ENCODE measurements at regions not wholly inside any gene's neighbourhood (a gene's known extent, or its start where the extent isn't known, plus 50 kb on each side); places are given as distances from the start of the nearest gene placed in this dataset.

- TF ChIP-seq, protein P1, sequence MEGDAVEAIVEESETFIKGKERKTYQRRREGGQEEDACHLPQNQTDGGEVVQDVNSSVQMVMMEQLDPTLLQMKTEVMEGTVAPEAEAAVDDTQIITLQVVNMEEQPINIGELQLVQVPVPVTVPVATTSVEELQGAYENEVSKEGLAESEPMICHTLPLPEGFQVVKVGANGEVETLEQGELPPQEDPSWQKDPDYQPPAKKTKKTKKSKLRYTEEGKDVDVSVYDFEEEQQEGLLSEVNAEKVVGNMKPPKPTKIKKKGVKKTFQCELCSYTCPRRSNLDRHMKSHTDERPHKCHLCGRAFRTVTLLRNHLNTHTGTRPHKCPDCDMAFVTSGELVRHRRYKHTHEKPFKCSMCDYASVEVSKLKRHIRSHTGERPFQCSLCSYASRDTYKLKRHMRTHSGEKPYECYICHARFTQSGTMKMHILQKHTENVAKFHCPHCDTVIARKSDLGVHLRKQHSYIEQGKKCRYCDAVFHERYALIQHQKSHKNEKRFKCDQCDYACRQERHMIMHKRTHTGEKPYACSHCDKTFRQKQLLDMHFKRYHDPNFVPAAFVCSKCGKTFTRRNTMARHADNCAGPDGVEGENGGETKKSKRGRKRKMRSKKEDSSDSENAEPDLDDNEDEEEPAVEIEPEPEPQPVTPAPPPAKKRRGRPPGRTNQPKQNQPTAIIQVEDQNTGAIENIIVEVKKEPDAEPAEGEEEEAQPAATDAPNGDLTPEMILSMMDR (IDR thresholded peaks at IDR 0.05; ENCODE audit: control insufficient read depth, insufficient read depth, low read depth, low read length, missing control alignments), result no peak
- H3K4me3 ChIP-seq (ENCODE audit: control insufficient read depth, low read depth, low read length), result no peak overlapping the region
- DNase-seq (ENCODE audit: low read depth), result no peak
Observed at GRCh38 chr11:45546366-45546765, 119.1 kb downstream of the CHST1 start.

- TF ChIP-seq, protein P1 (IDR thresholded peaks at IDR 0.05; ENCODE audit: control insufficient read depth, insufficient read depth, low read depth, low read length, missing control alignments), result no peak
- no peak overlapping the region for H3K4me3 ChIP-seq (ENCODE audit: control insufficient read depth, low read depth, low read length)
- DNase-seq (ENCODE audit: low read depth), result no peak
Observed at GRCh38 chr11:45544826-45545225, 120.6 kb downstream of the CHST1 start.

DNA sequence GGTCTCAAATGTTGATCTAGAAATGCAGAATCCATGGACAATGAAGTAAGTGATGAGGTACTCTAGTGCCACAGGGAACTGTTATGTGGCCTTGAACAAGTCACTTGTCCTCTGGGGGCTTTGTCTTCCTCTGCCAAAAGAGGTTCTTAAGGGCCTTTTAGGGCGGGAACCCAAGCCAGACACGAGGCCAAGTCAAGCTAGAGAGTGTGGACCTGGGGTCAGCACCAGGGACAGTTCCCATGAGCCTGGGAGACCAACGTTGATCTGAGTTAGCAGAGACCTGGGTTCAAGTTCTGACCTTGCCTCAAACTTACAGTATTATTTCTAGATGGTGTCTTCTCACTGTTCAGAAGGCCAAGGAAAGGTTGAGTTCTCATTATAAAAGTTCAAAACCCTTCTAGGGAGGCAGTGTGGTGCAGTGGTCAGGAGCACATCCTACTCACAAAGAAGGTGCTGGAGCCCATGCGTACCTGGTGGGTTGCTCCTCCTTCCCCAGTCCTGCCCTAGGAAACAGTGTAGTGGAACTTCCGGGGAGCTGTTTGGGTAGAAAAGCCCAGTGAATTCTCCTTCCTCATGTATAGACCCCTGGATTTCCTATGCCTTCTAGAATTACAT, 121.5 kb downstream of the CHST1 start:
- TF ChIP-seq, protein P1 (IDR thresholded peaks at IDR 0.05; ENCODE audit: control insufficient read depth, insufficient read depth, low read depth, low read length, missing control alignments), result no peak
- no peak overlapping the region for H3K4me3 ChIP-seq (ENCODE audit: control insufficient read depth, low read depth, low read length)
- DNase-seq (ENCODE audit: low read depth), result no peak

DNA sequence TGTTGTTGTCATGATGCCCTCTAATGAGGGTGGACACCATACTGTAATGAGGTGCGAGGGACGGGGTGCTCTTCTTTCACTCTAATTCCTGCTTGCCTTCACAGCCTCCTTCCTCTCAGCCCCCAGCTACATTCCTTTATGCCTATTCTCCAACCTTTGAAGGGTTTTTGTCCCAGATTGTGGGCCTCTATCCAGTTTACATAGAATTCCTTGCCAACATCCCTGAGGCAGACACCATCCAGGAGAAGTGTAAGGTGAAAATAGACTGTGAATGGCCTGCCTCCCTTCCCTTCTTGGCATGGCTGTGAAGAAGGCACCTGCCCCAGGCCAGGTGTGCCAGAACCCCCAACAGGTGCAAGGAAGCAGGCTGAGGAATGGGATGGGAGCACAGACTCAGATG, 122.3 kb downstream of the CHST1 start:
- DNase-seq (ENCODE audit: low read depth), result no peak
- no peak overlapping the region for H3K4me3 ChIP-seq (ENCODE audit: control insufficient read depth, low read depth, low read length)
- TF ChIP-seq, protein P1 (IDR thresholded peaks at IDR 0.05; ENCODE audit: control insufficient read depth, insufficient read depth, low read depth, low read length, missing control alignments), result no peak

- TF ChIP-seq, protein P1 (IDR thresholded peaks at IDR 0.05; ENCODE audit: control insufficient read depth, insufficient read depth, low read depth, low read length, missing control alignments), result no peak
- DNase-seq (ENCODE audit: low read depth), result no peak
- H3K4me3 ChIP-seq (ENCODE audit: control insufficient read depth, low read depth, low read length), result no peak overlapping the region
Observed at GRCh38 chr11:45541693-45542434, 123.6 kb downstream of the CHST1 start.

DNA sequence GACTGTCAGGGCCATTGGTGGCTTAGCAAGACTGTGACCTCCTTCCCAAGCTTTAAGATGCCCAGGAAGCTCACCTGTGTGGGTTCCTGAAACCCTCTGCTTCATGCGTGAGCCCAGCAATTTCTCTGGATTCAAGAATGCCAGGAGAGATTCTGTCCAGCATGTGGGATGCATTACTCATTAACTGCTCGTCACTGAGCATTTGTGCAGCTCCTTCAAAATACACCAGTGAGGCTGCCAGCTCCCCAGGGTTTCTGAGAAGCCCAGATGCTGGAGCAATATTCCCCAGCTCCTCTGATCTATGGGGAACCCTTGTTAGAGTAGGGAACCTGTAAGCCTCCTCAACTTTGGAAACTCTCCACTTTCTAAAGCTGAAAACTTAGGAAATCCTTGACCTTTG, 126.5 kb downstream of the CHST1 start:
- TF ChIP-seq, protein P1 (IDR thresholded peaks at IDR 0.05; ENCODE audit: control insufficient read depth, insufficient read depth, low read depth, low read length, missing control alignments), result no peak
- DNase-seq (ENCODE audit: low read depth), result no peak
- H3K4me3 ChIP-seq (ENCODE audit: control insufficient read depth, low read depth, low read length), result no peak overlapping the region

Measured in AG09309 (cell line).